ENCODE measurements at regions not wholly inside any gene's neighbourhood (a gene's known extent, or its start where the extent isn't known, plus 50 kb on each side); places are given as distances from the start of the nearest gene placed in this dataset.

DNA sequence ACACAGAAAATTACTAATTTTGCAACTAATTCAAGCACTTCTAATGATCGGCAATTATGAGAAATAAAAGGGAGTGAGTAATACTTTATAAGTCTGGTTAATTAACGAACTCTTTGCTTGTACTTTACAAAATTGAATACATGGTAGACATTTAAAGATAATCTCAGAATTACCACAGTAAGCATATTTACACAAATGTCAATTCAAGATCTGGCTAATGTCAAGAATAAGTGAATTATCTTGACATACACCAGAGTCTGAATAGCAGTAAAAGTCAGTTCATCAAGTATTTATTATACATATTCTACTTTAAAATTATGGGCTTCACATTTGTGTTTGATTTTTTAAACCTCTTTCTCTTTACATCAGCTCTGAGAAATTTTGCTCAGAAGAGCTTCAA is 643.4 kb downstream of the OLFM4 start:
- FAIRE-seq (no peak), DNase-seq (ENCODE audit: low read depth in 1 of 2, low spot score in 2 of 2) (no peak)
- Histone ChIP-seq H3K23ac (ENCODE audit: insufficient read length) (no peak overlapping the region), H4K20me1 (replicated peaks in 1 of 2; ENCODE audit: control insufficient read depth in 1 of 2, insufficient read depth in 2 of 2, low read length in 2 of 2) (no peaks in the 10 kb centered on the region), H2BK15ac (ENCODE audit: low read length) (no peak overlapping the region), H4K91ac (replicated peaks; ENCODE audit: insufficient read length, low read length) (no peak overlapping the region), H3K9me3 (ENCODE audit: insufficient read depth in 2 of 2, low read depth in 1 of 2, low read length in 1 of 2) (no peaks in the 10 kb centered on the region), H2BK12ac (ENCODE audit: low read depth, low read length) (no peak overlapping the region), H2BK120ac (replicated peaks; ENCODE audit: low read depth, low read length) (no peak overlapping the region), H3K56ac (replicated peaks; ENCODE audit: insufficient read length, low read depth, low read length) (no peak overlapping the region), H2AFZ (ENCODE audit: low read length) (no peak overlapping the region), H3K36me3 (ENCODE audit: control insufficient read depth in 2 of 4, insufficient read depth in 4 of 4, low read length in 3 of 4) (no peaks in the 10 kb centered on the region), H3K27ac (ENCODE audit: low read depth, low read length) (no peak overlapping the region), H3K18ac (ENCODE audit: extremely low read depth, low read length) (no peak overlapping the region), H3K27me3 (replicated peaks in 1 of 4; ENCODE audit: control insufficient read depth in 3 of 4, extremely low read depth in 1 of 4, insufficient read depth in 3 of 4, low read length in 3 of 4) (no peaks in the 10 kb centered on the region), H2BK5ac (ENCODE audit: low read depth, low read length) (no peak overlapping the region), H2BK20ac (ENCODE audit: low read length) (no peak overlapping the region), H3K9ac (replicated peaks in 1 of 4; ENCODE audit: extremely low read depth in 1 of 4, low read depth in 3 of 4, low read length in 3 of 4) (no peak overlapping the region), H3K14ac (ENCODE audit: insufficient read length) (no peak overlapping the region), H3K23me2 (ENCODE audit: low read depth, low read length) (no peaks in the 10 kb centered on the region), H4K5ac (ENCODE audit: insufficient read length, low read depth, low read length) (no peak overlapping the region), H3K79me1 (ENCODE audit: low read depth, low read length) (no peaks in the 10 kb centered on the region), H2AK5ac (ENCODE audit: low read depth, low read length) (no peak overlapping the region), H3K4me2 (ENCODE audit: insufficient read depth in 1 of 2, low read depth in 2 of 2, low read length in 2 of 2) (no peak overlapping the region), H3K4ac (replicated peaks; ENCODE audit: insufficient read length, low read depth, low read length) (no peak overlapping the region), H3K4me1 (replicated peaks in 1 of 4; ENCODE audit: control insufficient read depth in 3 of 4, insufficient read depth in 4 of 4, low read length in 3 of 4) (no peaks in the 10 kb centered on the region), H3K4me3 (ENCODE audit: extremely low read depth in 1 of 4, insufficient read depth in 2 of 4, low read depth in 3 of 4, low read length in 4 of 4) (no peak overlapping the region), H4K8ac (ENCODE audit: extremely low read depth, insufficient read depth, low read length) (no peak overlapping the region), H3K79me2 (ENCODE audit: control insufficient read depth in 1 of 2, insufficient read depth in 2 of 2, low read length in 2 of 2) (no peaks in the 10 kb centered on the region)
- 94% methylated on average over 2 of the region's 2 CpGs; no CpG with 5 or more reads in 1 of the 2 experiments for WGBS, 2 experiments (ENCODE audit: extremely low coverage in 1 of 2, insufficient coverage in 1 of 2, insufficient read length in 1 of 2, insufficient replicate concordance in 2 of 2, low coverage in 1 of 2, low lambda C conversion rate in 2 of 2, missing lambda C conversion rate in 1 of 2)
- POLR2A ChIA-PET (ENCODE audit: partially characterized antibody): no interaction called here
- CTCF ChIA-PET (ENCODE audit: partially characterized antibody): no interaction called here
- TF ChIP-seq BRCA1 (IDR thresholded peaks at IDR 0.05; ENCODE audit: low read depth, low read length) (no peak), JUND (IDR thresholded peaks at IDR 0.05; ENCODE audit: low read length) (no peak), SIN3A (conservative IDR thresholded peaks at IDR 0.05 in 1 of 2, IDR thresholded peaks at IDR 0.05 in 1 of 2; ENCODE audit: low read depth in 1 of 2, low read length in 2 of 2) (no peak), FOSL1 (IDR thresholded peaks at IDR 0.05; ENCODE audit: insufficient read depth, low read depth, low read length) (no peak), HDAC6 (IDR thresholded peaks at IDR 0.05; ENCODE audit: low read depth, low read length) (no peak), SP2 (IDR thresholded peaks at IDR 0.05; ENCODE audit: low read length) (no peak), CBX5 (IDR thresholded peaks at IDR 0.05; ENCODE audit: low read depth, low read length) (no peak), RNF2 (IDR thresholded peaks at IDR 0.05; ENCODE audit: borderline replicate concordance, low read depth, low read length, missing control alignments, poor library complexity, severe bottlenecking) (no peak), SIRT6 (IDR thresholded peaks at IDR 0.05; ENCODE audit: low read length) (no peak), BACH1 (IDR thresholded peaks at IDR 0.05; ENCODE audit: low read length) (no peak), GABPA (IDR thresholded peaks at IDR 0.05; ENCODE audit: borderline replicate concordance, insufficient read depth, low read length) (no peak), RBBP5 (IDR thresholded peaks at IDR 0.05; ENCODE audit: borderline replicate concordance, low read depth, low read length) (no peak), KDM4A (IDR thresholded peaks at IDR 0.05; ENCODE audit: low read depth, low read length, severe bottlenecking) (no peak)
